Stimulated activated naive B cell treated with anti-CD40 and anti-IgM and Interleukin-4, amounts not matched to agents 10 μg/mL and 1 μg/mL and 100 μg/mL, for 72 hours (primary cell): ENCODE measurements at regions not wholly inside any gene's neighbourhood (a gene's known extent, or its start where the extent isn't known, plus 50 kb on each side); places are given as distances from the start of the nearest gene placed in this dataset.

Experiments
- ATAC-seq, 2 donors: fragments of 150-1000 bp; cut with Tn5 transposase; replicated peaks; 2 replicates each; pipeline ENCODE4 v1.10.0; 2021; ENCODE audit warnings: moderate library complexity in 1 of 2
- DNase-seq: peaks from one replicate; pipeline ENCODE4 v3.0.0; 2021
- H3K27ac Mint-ChIP-seq: one replicate; pipeline ENCODE4 v1.8.0; 2022; ENCODE audit warnings: mild to moderate bottlenecking, mixed read lengths
- H3K27me3 Mint-ChIP-seq, 2 donors: one replicate each; pipeline ENCODE4 v1.8.0; 2022; ENCODE audit warnings: mixed read lengths in 2 of 2
- H3K36me3 Mint-ChIP-seq, 2 donors: one replicate each; pipeline ENCODE4 v1.8.0; 2022; ENCODE audit warnings: mixed read lengths in 2 of 2, mild to moderate bottlenecking in 1 of 2
- H3K4me1 Mint-ChIP-seq, 2 donors: one replicate each; pipeline ENCODE4 v1.8.0; 2022; ENCODE audit warnings: mixed read lengths in 2 of 2, mild to moderate bottlenecking in 1 of 2
- H3K4me3 Mint-ChIP-seq, 2 donors: one replicate each; pipeline ENCODE4 v1.8.0; 2022; ENCODE audit warnings: mild to moderate bottlenecking in 2 of 2, mixed read lengths in 2 of 2, moderate library complexity in 1 of 2
- H3K9me3 Mint-ChIP-seq, 2 donors: one replicate each; pipeline ENCODE4 v1.8.0; 2022; ENCODE audit warnings: mixed read lengths in 2 of 2, mild to moderate bottlenecking in 1 of 2

GRCh38 chr5:135715267-135716055, 119.0 kb upstream of the SLC25A48 start:
- no peak for DNase-seq
- H3K27ac Mint-ChIP-seq, result no peak overlapping the region
- peaks cover 2 to 3% of the 10 kb centered on the region in 2 donors for H3K27me3 Mint-ChIP-seq
- no peak for ATAC-seq
- H3K4me1 Mint-ChIP-seq, result no peaks in the 10 kb centered on the region
- H3K4me3 Mint-ChIP-seq, result no peak overlapping the region
- H3K36me3 Mint-ChIP-seq, result no peaks in the 10 kb centered on the region
- H3K9me3 Mint-ChIP-seq, result no peaks in the 10 kb centered on the region

GRCh38 chr5:135714126-135714894, 120.2 kb upstream of the SLC25A48 start:
- Mint-ChIP-seq H3K9me3 (no peaks in the 10 kb centered on the region), H3K4me1 (no peaks in the 10 kb centered on the region), H3K27ac (no peak overlapping the region), H3K27me3 (no peaks in the 10 kb centered on the region), H3K4me3 (no peak overlapping the region), H3K36me3 (no peaks in the 10 kb centered on the region)
- DNase-seq (no peak), ATAC-seq (no peak)

GRCh38 chr5:135713161-135713915, 121.1 kb upstream of the SLC25A48 start:
- DNase-seq, result no peak
- no peaks in the 10 kb centered on the region for H3K36me3 Mint-ChIP-seq
- H3K27ac Mint-ChIP-seq, result no peak overlapping the region
- ATAC-seq, result no peak
- no peaks in the 10 kb centered on the region for H3K9me3 Mint-ChIP-seq
- H3K4me3 Mint-ChIP-seq, result no peak overlapping the region
- H3K4me1 Mint-ChIP-seq, result no peaks in the 10 kb centered on the region
- no peaks in the 10 kb centered on the region for H3K27me3 Mint-ChIP-seq

- no peak for ATAC-seq
- Mint-ChIP-seq H3K27me3 (peaks cover 0 to under 1% of the 10 kb centered on the region in 2 donors), H3K9me3 (no peaks in the 10 kb centered on the region), H3K4me1 (no peaks in the 10 kb centered on the region), H3K27ac (no peak overlapping the region), H3K4me3 (no peak overlapping the region), H3K36me3 (no peaks in the 10 kb centered on the region)
- no peak for DNase-seq
Observed at GRCh38 chr5:135711911-135712310, 122.6 kb upstream of the SLC25A48 start.

GRCh38 chr5:135710045-135710675, 124.3 kb upstream of the SLC25A48 start:
- no peak overlapping the region for H3K27ac Mint-ChIP-seq
- DNase-seq (no peak), ATAC-seq (no peak)
- H3K4me3 Mint-ChIP-seq, result no peak overlapping the region
- peaks cover 0 to 5% of the 10 kb centered on the region in 2 donors for H3K27me3 Mint-ChIP-seq
- no peaks in the 10 kb centered on the region for H3K9me3 Mint-ChIP-seq
- H3K36me3 Mint-ChIP-seq, result no peaks in the 10 kb centered on the region
- H3K4me1 Mint-ChIP-seq, result no peaks in the 10 kb centered on the region

- H3K36me3 Mint-ChIP-seq, result no peaks in the 10 kb centered on the region
- DNase-seq (no peak), ATAC-seq (no peak)
- H3K9me3 Mint-ChIP-seq, result no peaks in the 10 kb centered on the region
- no peak overlapping the region for H3K27ac Mint-ChIP-seq
- H3K27me3 Mint-ChIP-seq, result peaks cover 0 to 5% of the 10 kb centered on the region in 2 donors
- no peaks in the 10 kb centered on the region for H3K4me1 Mint-ChIP-seq
- no peak overlapping the region for H3K4me3 Mint-ChIP-seq
Observed at GRCh38 chr5:135709208-135709575, 125.3 kb upstream of the SLC25A48 start.

- ATAC-seq (no peak), DNase-seq (no peak)
- Mint-ChIP-seq H3K9me3 (no peaks in the 10 kb centered on the region), H3K4me3 (no peak overlapping the region), H3K27ac (no peak overlapping the region), H3K36me3 (no peaks in the 10 kb centered on the region), H3K4me1 (no peaks in the 10 kb centered on the region), H3K27me3 (peaks cover 0 to 5% of the 10 kb centered on the region in 2 donors)
Observed at GRCh38 chr5:135708481-135709207, 125.8 kb upstream of the SLC25A48 start.

- H3K9me3 Mint-ChIP-seq, result no peaks in the 10 kb centered on the region
- ATAC-seq (no peak), DNase-seq (no peak)
- H3K36me3 Mint-ChIP-seq, result no peaks in the 10 kb centered on the region
- no peak overlapping the region for H3K4me3 Mint-ChIP-seq
- no peaks in the 10 kb centered on the region for H3K4me1 Mint-ChIP-seq
- no peak overlapping the region for H3K27ac Mint-ChIP-seq
- peaks cover 0 to 5% of the 10 kb centered on the region in 2 donors for H3K27me3 Mint-ChIP-seq
Observed at GRCh38 chr5:135707302-135707701, 127.2 kb upstream of the SLC25A48 start.

GRCh38 chr5:135706893-135707292, 127.6 kb upstream of the SLC25A48 start:
- DNase-seq (no peak), ATAC-seq (no peak)
- H3K27ac Mint-ChIP-seq, result no peak overlapping the region
- H3K4me3 Mint-ChIP-seq, result no peak overlapping the region
- no peaks in the 10 kb centered on the region for H3K4me1 Mint-ChIP-seq
- H3K27me3 Mint-ChIP-seq, result peaks cover 0 to 5% of the 10 kb centered on the region in 2 donors
- no peaks in the 10 kb centered on the region for H3K36me3 Mint-ChIP-seq
- H3K9me3 Mint-ChIP-seq, result no peaks in the 10 kb centered on the region

- ATAC-seq (no peak), DNase-seq (no peak)
- Mint-ChIP-seq H3K9me3 (no peaks in the 10 kb centered on the region), H3K4me1 (no peaks in the 10 kb centered on the region), H3K27me3 (peaks cover 0 to 5% of the 10 kb centered on the region in 2 donors), H3K27ac (no peak overlapping the region), H3K36me3 (no peaks in the 10 kb centered on the region), H3K4me3 (no peak overlapping the region)
Observed at GRCh38 chr5:135706474-135706873, 127.7 kb upstream of the CXCL14 start.

GRCh38 chr5:135705941-135706466, 127.2 kb upstream of the CXCL14 start:
- ATAC-seq, result no peak
- DNase-seq, result no peak
- Mint-ChIP-seq H3K36me3 (no peaks in the 10 kb centered on the region), H3K4me1 (no peaks in the 10 kb centered on the region), H3K27me3 (peaks cover 0 to 5% of the 10 kb centered on the region in 2 donors), H3K4me3 (no peak overlapping the region), H3K9me3 (no peaks in the 10 kb centered on the region), H3K27ac (no peak overlapping the region)

GRCh38 chr5:135705141-135705631, 126.4 kb upstream of the CXCL14 start:
- H3K27ac Mint-ChIP-seq, result no peak overlapping the region
- no peaks in the 10 kb centered on the region for H3K36me3 Mint-ChIP-seq
- H3K4me1 Mint-ChIP-seq, result no peaks in the 10 kb centered on the region
- DNase-seq, result no peak
- H3K9me3 Mint-ChIP-seq, result no peaks in the 10 kb centered on the region
- no peak for ATAC-seq
- no peak overlapping the region for H3K4me3 Mint-ChIP-seq
- peaks cover 0 to 5% of the 10 kb centered on the region in 2 donors for H3K27me3 Mint-ChIP-seq

- Mint-ChIP-seq H3K27ac (no peak overlapping the region), H3K4me1 (no peaks in the 10 kb centered on the region), H3K27me3 (peaks cover 0 to 5% of the 10 kb centered on the region in 2 donors), H3K9me3 (no peaks in the 10 kb centered on the region), H3K4me3 (no peak overlapping the region), H3K36me3 (no peaks in the 10 kb centered on the region)
- no peak for ATAC-seq
- DNase-seq, result no peak
Observed at GRCh38 chr5:135704616-135705015, 125.8 kb upstream of the CXCL14 start.
